DND-41 (cell line): ENCODE measurements at regions not wholly inside any gene's neighbourhood (a gene's known extent, or its start where the extent isn't known, plus 50 kb on each side); places are given as distances from the start of the nearest gene placed in this dataset.

Experiments
- ATAC-seq: fragments of 200-7000 bp; cut with Tn5 transposase; 3 replicates; pipeline ENCODE4 v1.9.1; 2021; ENCODE audit warnings: low read depth; ENCODE audit not compliant: insufficient read depth
- DNase-seq: peaks from one replicate; pipeline ENCODE4 v3.0.0-alpha.2; 2020
- H2AFZ ChIP-seq: 2 replicates; pipeline ENCODE4 v1.6.0; 2012; ENCODE audit warnings: low read depth, low read length
- H3K27ac ChIP-seq: 2 replicates; pipeline ENCODE4 v1.5.1; 2012; ENCODE audit warnings: low read length, inconsistent platforms
- H3K27me3 ChIP-seq: fragments of 200-600 bp; sonication (generic); 2 replicates; pipeline ENCODE4 v1.6.0; 2012; ENCODE audit warnings: low read length, mild to moderate bottlenecking, inconsistent platforms; ENCODE audit not compliant: insufficient read depth, poor library complexity
- H3K36me3 ChIP-seq: 2 replicates; pipeline ENCODE4 v1.5.1; 2012; ENCODE audit warnings: low read length, inconsistent platforms; ENCODE audit not compliant: insufficient read depth
- H3K4me1 ChIP-seq: 2 replicates; pipeline ENCODE4 v1.5.1; 2012; ENCODE audit warnings: mild to moderate bottlenecking, low read length; ENCODE audit not compliant: insufficient read depth
- H3K4me2 ChIP-seq: 2 replicates; pipeline ENCODE4 v1.6.0; 2012; ENCODE audit warnings: mild to moderate bottlenecking, moderate library complexity, low read length, inconsistent platforms; ENCODE audit not compliant: insufficient read depth
- H3K4me3 ChIP-seq, 2 experiments: fragments of 200-600 bp in 1 of 2; shearing (Covaris generic) in 1 of 2; 2 replicates each; pipeline ENCODE4 v1.5.1; 2012 to 2016; ENCODE audit warnings: inconsistent platforms in 2 of 2, low read length in 2 of 2, mild to moderate bottlenecking in 2 of 2, low read depth in 1 of 2, moderate library complexity in 1 of 2
- H3K79me2 ChIP-seq: 2 replicates; pipeline ENCODE4 v1.6.0; 2012; ENCODE audit warnings: low read length, inconsistent platforms; ENCODE audit not compliant: insufficient read depth
- H3K9ac ChIP-seq: 2 replicates; pipeline ENCODE4 v1.6.0; 2012; ENCODE audit warnings: low read depth, mild to moderate bottlenecking, inconsistent platforms, low read length, moderate library complexity
- H3K9me3 ChIP-seq: 2 replicates; pipeline ENCODE4 v1.5.1; 2012; ENCODE audit warnings: low read length, moderate library complexity, mild to moderate bottlenecking, inconsistent platforms; ENCODE audit not compliant: insufficient read depth, severe bottlenecking
- H4K20me1 ChIP-seq: 2 replicates; pipeline ENCODE4 v1.6.0; 2012; ENCODE audit warnings: low read length; ENCODE audit not compliant: insufficient read depth
- CTCF ChIP-seq: IDR thresholded peaks from 2 replicates; pipeline ENCODE4 v1.5.1; 2012; ENCODE audit warnings: borderline replicate concordance, low read length, moderate library complexity, mild to moderate bottlenecking; ENCODE audit not compliant: poor library complexity, severe bottlenecking; ENCODE audit errors: extremely low read depth
- EZH2 ChIP-seq: IDR thresholded peaks from 3 replicates; pipeline ENCODE4 v1.6.1; 2012; ENCODE audit warnings: borderline replicate concordance, low read depth, mild to moderate bottlenecking, moderate library complexity, low read length, inconsistent platforms; ENCODE audit not compliant: severe bottlenecking

DNA sequence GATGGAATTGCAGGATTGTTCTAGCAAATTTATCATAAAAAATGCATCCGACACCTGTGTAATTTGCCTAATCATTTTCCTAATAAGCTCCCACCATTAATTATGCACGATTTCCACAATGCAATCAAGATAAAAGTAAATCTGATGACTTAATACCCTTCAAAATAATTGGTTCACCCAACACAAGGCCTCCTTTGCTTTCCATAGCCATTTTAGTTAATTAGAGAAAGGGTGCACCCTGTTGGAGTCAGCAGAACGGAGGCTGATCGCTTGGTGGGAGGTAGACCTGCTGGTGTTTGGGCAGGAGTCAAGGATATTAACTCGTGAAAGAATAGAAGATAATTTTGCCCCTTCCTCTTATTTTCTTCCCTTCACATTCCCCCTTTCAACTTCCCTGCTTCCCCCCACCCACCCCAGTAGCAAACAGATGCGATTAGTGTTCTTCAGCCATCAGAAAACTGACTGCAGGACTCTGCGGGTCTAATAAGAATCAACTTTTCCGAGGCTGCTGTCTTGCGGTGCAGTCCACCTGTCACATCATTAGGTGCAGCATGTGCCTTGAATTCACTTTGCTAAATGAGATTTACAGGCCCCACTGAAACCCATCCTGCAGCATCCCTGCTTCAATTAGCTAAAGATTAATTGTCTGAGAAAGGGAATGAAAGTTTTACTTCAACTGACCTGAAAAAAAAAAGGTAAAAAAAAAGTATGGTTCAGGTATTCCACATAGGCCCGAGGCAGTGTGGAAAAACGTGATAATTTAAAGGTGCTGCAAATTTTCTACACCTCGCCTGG lies 553.7 kb upstream of the LMO3 start:
- ATAC-seq (no peak), DNase-seq (no peak)
- Histone ChIP-seq H3K9ac (no peak overlapping the region), H4K20me1 (no peaks in the 10 kb centered on the region), H3K4me2 (no peak overlapping the region), H3K9me3 (no peaks in the 10 kb centered on the region), H3K4me3 (no peak overlapping the region), H2AFZ (no peak overlapping the region), H3K79me2 (no peaks in the 10 kb centered on the region), H3K4me1 (no peaks in the 10 kb centered on the region), H3K36me3 (no peaks in the 10 kb centered on the region), H3K27me3 (no peaks in the 10 kb centered on the region), H3K27ac (no peak overlapping the region)
- TF ChIP-seq CTCF (no peak), EZH2 (no peak)

DNA sequence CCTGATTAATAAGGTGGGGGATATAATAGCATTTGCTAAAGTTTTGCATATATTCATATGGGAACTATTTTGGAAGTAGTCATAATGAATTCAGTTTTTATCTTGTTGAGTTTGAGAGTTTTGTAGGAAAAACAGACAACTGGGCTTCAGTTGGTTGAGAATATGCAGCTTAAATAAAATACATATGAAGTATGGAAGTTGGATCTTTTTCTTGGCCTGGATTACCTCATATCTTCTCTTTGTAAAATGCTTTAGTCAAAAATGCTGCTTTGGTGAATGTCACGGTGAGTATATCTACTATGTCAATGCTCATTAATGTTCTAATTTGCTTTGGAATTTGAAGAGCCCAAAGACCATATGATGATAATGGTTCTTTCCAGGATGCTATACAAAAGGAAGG lies 552.2 kb upstream of the LMO3 start:
- Histone ChIP-seq H3K4me2 (no peak overlapping the region), H3K9me3 (no peaks in the 10 kb centered on the region), H3K36me3 (no peaks in the 10 kb centered on the region), H3K4me1 (no peaks in the 10 kb centered on the region), H3K27ac (no peak overlapping the region), H3K9ac (no peak overlapping the region), H3K27me3 (no peaks in the 10 kb centered on the region), H3K4me3 (no peak overlapping the region), H2AFZ (no peak overlapping the region), H3K79me2 (no peaks in the 10 kb centered on the region), H4K20me1 (no peaks in the 10 kb centered on the region)
- no peak for DNase-seq
- no peak for ATAC-seq
- no peak for TF ChIP-seq CTCF
- no peak for TF ChIP-seq EZH2

GRCh38 chr12:17151917-17152316 lies 546.0 kb upstream of the LMO3 start:
- DNase-seq = no peak
- no peak for TF ChIP-seq CTCF
- no peak for TF ChIP-seq EZH2
- Histone ChIP-seq H3K4me3 (no peak overlapping the region), H3K4me2 (no peak overlapping the region), H3K9ac (no peak overlapping the region), H4K20me1 (no peaks in the 10 kb centered on the region), H3K36me3 (no peaks in the 10 kb centered on the region), H2AFZ (no peak overlapping the region), H3K79me2 (no peaks in the 10 kb centered on the region), H3K27ac (no peak overlapping the region), H3K4me1 (no peaks in the 10 kb centered on the region), H3K9me3 (no peaks in the 10 kb centered on the region), H3K27me3 (no peaks in the 10 kb centered on the region)
- no peak for ATAC-seq

GRCh38 chr12:17148706-17149105 lies 542.7 kb upstream of the LMO3 start:
- H3K9me3 ChIP-seq = no peaks in the 10 kb centered on the region
- no peak overlapping the region for H3K9ac ChIP-seq
- no peaks in the 10 kb centered on the region for H4K20me1 ChIP-seq
- H3K79me2 ChIP-seq = no peaks in the 10 kb centered on the region
- no peak for DNase-seq
- ATAC-seq = no peak
- no peak overlapping the region for H3K4me2 ChIP-seq
- H3K4me3 ChIP-seq = no peak overlapping the region
- H3K4me1 ChIP-seq = no peaks in the 10 kb centered on the region
- H3K27ac ChIP-seq = no peak overlapping the region
- no peaks in the 10 kb centered on the region for H3K36me3 ChIP-seq
- TF ChIP-seq EZH2 (no peak), CTCF (no peak)
- H2AFZ ChIP-seq = no peak overlapping the region
- H3K27me3 ChIP-seq = no peaks in the 10 kb centered on the region
